Body of pancreas (tissue), 4 donors: ENCODE measurements at regions not wholly inside any gene's neighbourhood (a gene's known extent, or its start where the extent isn't known, plus 50 kb on each side); places are given as distances from the start of the nearest gene placed in this dataset.
"Not testable (repeated sequence)": the region's sequence is repeated elsewhere in the genome, so short reads cannot be mapped to it uniquely, and the experiment has no call there.

Experiments used
- ATAC-seq: fragments of 150-250 bp; one replicate; pipeline ENCODE4 v1.9.1; 2016
- DNase-seq, 4 donors: peaks; one replicate each; pipeline ENCODE4 v3.0.0-alpha.2; 2019
- H3K27ac ChIP-seq, 4 donors: fragments of 200-600 bp; sonication (generic); 1 replicate in 3 of 4; 2 replicates in 1 of 4; pipeline versions ENCODE4 v1.5.1 to v1.6.1; 2016 to 2019; ENCODE audit warnings: mild to moderate bottlenecking in 1 of 4, mixed read lengths in 1 of 4, moderate library complexity in 1 of 4
- H3K27me3 ChIP-seq, 2 donors: fragments of 200-600 bp; sonication (generic); one replicate each; pipeline ENCODE4 v1.6.0; 2016; ENCODE audit warnings: mild to moderate bottlenecking in 1 of 2
- H3K36me3 ChIP-seq, 2 donors: fragments of 200-600 bp; sonication (generic); replicated peaks in 1 of 2; 2 replicates each; pipeline ENCODE4 v1.5.1; 2016; ENCODE audit warnings: low read depth in 2 of 2; ENCODE audit not compliant: insufficient read depth in 1 of 2
- H3K4me1 ChIP-seq: fragments of 200-600 bp; sonication (generic); one replicate; pipeline ENCODE4 v1.6.0; 2016
- H3K4me3 ChIP-seq, 2 donors: fragments of 200-600 bp; sonication (generic); 1 replicate in 1 of 2; 2 replicates in 1 of 2; pipeline ENCODE4 v1.5.1; 2016 to 2019
- H3K9me3 ChIP-seq, 3 donors: fragments of 200-600 bp; sonication (generic); 1 replicate in 2 of 3; 2 replicates in 1 of 3; pipeline ENCODE4 v1.5.1; 2016
- CTCF ChIP-seq, 7 experiments: fragments of 450-650 bp in 4 of 7; fragments of 200-600 bp in 3 of 7; sonication (generic) in 3 of 7; IDR thresholded peaks; one replicate each; pipeline ENCODE4 v1.5.1; 2016 to 2019; ENCODE audit warnings: antibody characterized with exemption in 7 of 7
- POLR2A ChIP-seq, 3 donors: fragments of 450-650 bp; IDR thresholded peaks; one replicate each; pipeline ENCODE4 v1.6.1; 2016; ENCODE audit warnings: antibody characterized with exemption in 3 of 3, mild to moderate bottlenecking in 2 of 3
- WGBS, 2 donors: methylation state at CpG; one replicate each; pipeline ENCODE4 v1.1.5; 2017; 5-methylcytosine and 5-hydroxymethylcytosine counted together
- intact Hi-C: fragments of 100-400 bp; cut with DNase I; formaldehyde crosslinking; loops from one replicate; pipeline ENCODE4 v1.15.1; 2023

- Histone ChIP-seq H3K27me3 (no peaks in the 10 kb centered on the region), H3K4me3 (no peak overlapping the region), H3K9me3 (no peaks in the 10 kb centered on the region), H3K36me3 (no peaks in the 10 kb centered on the region), H3K27ac (peak overlapping the region in 3 of 4 donors; percentile 36 to 47 (median 36)), H3K4me1 (peaks cover 14% of the 10 kb centered on the region)
- TF ChIP-seq POLR2A (IDR thresholded peaks at IDR 0.05): no peak
- no peak for TF ChIP-seq CTCF (IDR thresholded peaks at IDR 0.05)
- ATAC-seq (peak; percentile 52), DNase-seq (peak in 1 of 4 donors; percentile 16)
- 51 to 53% methylated on average over 18 of the region's 18 CpGs for WGBS, 2 donors
- intact Hi-C loops: no loop called here
Observed at GRCh38 chr10:32180390-32181280, 124.4 kb upstream of the KIF5B start.

- DNase-seq: no peak
- TF ChIP-seq CTCF (IDR thresholded peaks at IDR 0.05): no peak
- TF ChIP-seq POLR2A (IDR thresholded peaks at IDR 0.05): no peak
- no peaks in the 10 kb centered on the region for H3K9me3 ChIP-seq
- intact Hi-C loops: no loop called here
- H3K27ac ChIP-seq: peak overlapping the region in 3 of 4 donors; percentile 36 to 47 (median 36)
- no peaks in the 10 kb centered on the region for H3K36me3 ChIP-seq
- ATAC-seq: no peak
- no peaks in the 10 kb centered on the region for H3K27me3 ChIP-seq
- 77 to 85% methylated on average over 5 of the region's 5 CpGs for whole genome bisulfite sequencing, 2 donors
- peaks cover 14% of the 10 kb centered on the region for H3K4me1 ChIP-seq
- H3K4me3 ChIP-seq: no peak overlapping the region
Observed at GRCh38 chr10:32179836-32180235, 123.6 kb upstream of the KIF5B start.

- WGBS, 2 donors: 86 to 99% methylated on average over 7 of the region's 7 CpGs
- H3K36me3 ChIP-seq, H3K9me3 ChIP-seq, H3K27me3 ChIP-seq, DNase-seq, intact Hi-C loops, ATAC-seq, H3K27ac ChIP-seq, H3K4me3 ChIP-seq: not testable (repeated sequence)
- peaks cover 14% of the 10 kb centered on the region for H3K4me1 ChIP-seq
Observed at GRCh38 chr10:32177594-32177993, 121.4 kb upstream of the KIF5B start.

GRCh38 chr10:32175629-32176028 is 119.4 kb upstream of the KIF5B start:
- no peak for TF ChIP-seq CTCF (IDR thresholded peaks at IDR 0.05)
- TF ChIP-seq POLR2A (IDR thresholded peaks at IDR 0.05): no peak
- Histone ChIP-seq H3K27ac (no peak overlapping the region), H3K27me3 (no peaks in the 10 kb centered on the region), H3K4me3 (no peak overlapping the region), H3K36me3 (no peaks in the 10 kb centered on the region), H3K4me1 (peaks cover 29% of the 10 kb centered on the region), H3K9me3 (no peaks in the 10 kb centered on the region)
- intact Hi-C loops: no loop called here
- ATAC-seq (no peak), DNase-seq (no peak)
- WGBS, 2 donors: 91 to 93% methylated on average over 2 of the region's 2 CpGs

- intact Hi-C loops: no loop called here
- TF ChIP-seq POLR2A (IDR thresholded peaks at IDR 0.05) (no peak), CTCF (IDR thresholded peaks at IDR 0.05) (no peak)
- no peak overlapping the region for H3K4me3 ChIP-seq
- no peaks in the 10 kb centered on the region for H3K27me3 ChIP-seq
- H3K27ac ChIP-seq: no peak overlapping the region
- ATAC-seq (no peak), DNase-seq (no peak)
- H3K9me3 ChIP-seq: no peaks in the 10 kb centered on the region
- peaks cover 30% of the 10 kb centered on the region for H3K4me1 ChIP-seq
- no peaks in the 10 kb centered on the region for H3K36me3 ChIP-seq
- WGBS, 2 donors: 77 to 97% methylated on average over 3 of the region's 3 CpGs
Observed at GRCh38 chr10:32174349-32174893, 118.2 kb upstream of the KIF5B start.
